ENCODE measurements at regions not wholly inside any gene's neighbourhood (a gene's known extent, or its start where the extent isn't known, plus 50 kb on each side); places are given as distances from the start of the nearest gene placed in this dataset.

DNA sequence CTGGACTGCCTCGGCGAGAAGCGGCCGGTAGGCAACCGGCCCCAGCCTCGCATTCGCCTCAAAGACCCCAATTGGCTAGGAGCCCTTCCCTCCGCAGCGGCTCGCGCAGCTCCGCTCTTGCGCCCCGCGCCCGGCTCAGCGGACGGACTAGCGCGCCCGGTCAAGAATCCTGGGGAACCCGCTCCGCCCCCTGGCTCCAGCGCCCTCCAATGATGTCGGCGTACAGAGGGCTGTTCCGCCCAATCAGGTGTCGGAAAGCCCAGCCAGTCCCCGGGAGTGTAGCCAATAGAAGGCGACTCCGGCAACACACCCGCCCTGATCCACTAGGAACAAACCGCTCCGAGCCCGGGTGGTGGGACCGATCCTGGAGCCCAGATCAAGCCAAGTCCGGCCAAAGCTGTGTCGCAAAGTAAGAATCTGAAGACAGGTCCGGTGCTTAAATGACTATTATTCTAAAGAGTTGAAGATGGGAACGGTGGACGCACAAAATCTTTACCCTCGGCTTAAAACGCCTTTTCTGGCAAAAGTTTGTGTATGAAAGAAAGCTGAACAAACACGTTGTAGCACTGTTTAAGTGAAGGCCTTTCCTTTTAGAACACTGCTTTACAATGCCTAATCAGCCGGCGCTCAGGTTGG lies 132.2 kb downstream of the OGFRL1 start:
- Mint-ChIP-seq H3K4me1 (ENCODE audit: insufficient read depth, unreplicated experiment) (peaks cover 12% of the 10 kb centered on the region), H3K27ac (ENCODE audit: low read depth, unreplicated experiment) (peak overlapping the region; percentile 36), H3K4me3 (ENCODE audit: unreplicated experiment) (peak overlapping the region; percentile 69), H3K9me3 (ENCODE audit: unreplicated experiment) (no peaks in the 10 kb centered on the region), H3K27me3 (ENCODE audit: insufficient read depth, unreplicated experiment) (no peaks in the 10 kb centered on the region), H3K36me3 (ENCODE audit: insufficient read depth, unreplicated experiment) (peaks cover under 1% of the 10 kb centered on the region)
- DNase-seq (ENCODE audit: unreplicated experiment) = peak; percentile 93
- ChIA-PET POLR2A (interaction anchor here (0.6 to 2.3 kb wide), 14 partner anchors 8 to 68 kb away, joined by 3 to 43 read pairs (median 5); no protein-coding TSS in a partner anchor), CTCF (interaction anchor here (0.9 to 1.4 kb wide), 2 partner anchors 81 to 111 kb away, joined by 3 read pairs; no protein-coding TSS in a partner anchor)
- TF ChIP-seq, protein P1, sequence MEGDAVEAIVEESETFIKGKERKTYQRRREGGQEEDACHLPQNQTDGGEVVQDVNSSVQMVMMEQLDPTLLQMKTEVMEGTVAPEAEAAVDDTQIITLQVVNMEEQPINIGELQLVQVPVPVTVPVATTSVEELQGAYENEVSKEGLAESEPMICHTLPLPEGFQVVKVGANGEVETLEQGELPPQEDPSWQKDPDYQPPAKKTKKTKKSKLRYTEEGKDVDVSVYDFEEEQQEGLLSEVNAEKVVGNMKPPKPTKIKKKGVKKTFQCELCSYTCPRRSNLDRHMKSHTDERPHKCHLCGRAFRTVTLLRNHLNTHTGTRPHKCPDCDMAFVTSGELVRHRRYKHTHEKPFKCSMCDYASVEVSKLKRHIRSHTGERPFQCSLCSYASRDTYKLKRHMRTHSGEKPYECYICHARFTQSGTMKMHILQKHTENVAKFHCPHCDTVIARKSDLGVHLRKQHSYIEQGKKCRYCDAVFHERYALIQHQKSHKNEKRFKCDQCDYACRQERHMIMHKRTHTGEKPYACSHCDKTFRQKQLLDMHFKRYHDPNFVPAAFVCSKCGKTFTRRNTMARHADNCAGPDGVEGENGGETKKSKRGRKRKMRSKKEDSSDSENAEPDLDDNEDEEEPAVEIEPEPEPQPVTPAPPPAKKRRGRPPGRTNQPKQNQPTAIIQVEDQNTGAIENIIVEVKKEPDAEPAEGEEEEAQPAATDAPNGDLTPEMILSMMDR (IDR thresholded peaks at IDR 0.05; ENCODE audit: unreplicated experiment) = no peak
- intact Hi-C loops (cut with micrococcal nuclease) = loop anchor here (1.0 to 2.0 kb wide), 3 partner anchors 35 to 89 kb away; no protein-coding TSS in a partner anchor
- BruUV-seq (replicated peaks) = no TSS peak

GRCh38 chr6:71421611-71422010 lies 133.0 kb downstream of the OGFRL1 start:
- ChIA-PET CTCF (no interaction called here), POLR2A (interaction anchor here (0.9 to 2.3 kb wide), 8 partner anchors 9 to 57 kb away, joined by 3 to 43 read pairs (median 8); no protein-coding TSS in a partner anchor)
- Mint-ChIP-seq H3K4me1 (ENCODE audit: insufficient read depth, unreplicated experiment) (peaks cover 12% of the 10 kb centered on the region), H3K9me3 (ENCODE audit: unreplicated experiment) (no peaks in the 10 kb centered on the region), H3K36me3 (ENCODE audit: insufficient read depth, unreplicated experiment) (no peaks in the 10 kb centered on the region), H3K27ac (ENCODE audit: low read depth, unreplicated experiment) (no peak overlapping the region), H3K4me3 (ENCODE audit: unreplicated experiment) (no peak overlapping the region), H3K27me3 (ENCODE audit: insufficient read depth, unreplicated experiment) (peaks cover 3% of the 10 kb centered on the region)
- TF ChIP-seq, protein P1 (IDR thresholded peaks at IDR 0.05; ENCODE audit: unreplicated experiment) = no peak
- BruUV-seq (replicated peaks) = no TSS peak
- no peak for DNase-seq (ENCODE audit: unreplicated experiment)
- intact Hi-C loops (cut with micrococcal nuclease) = loop anchor here (2.0 kb wide), 1 partner anchor 61 kb away; no protein-coding TSS in a partner anchor

GRCh38 chr6:71430018-71430417 lies 141.4 kb downstream of the OGFRL1 start:
- no peak overlapping the region for H3K27ac Mint-ChIP-seq (ENCODE audit: low read depth, unreplicated experiment)
- H3K4me1 Mint-ChIP-seq (ENCODE audit: insufficient read depth, unreplicated experiment) = no peaks in the 10 kb centered on the region
- H3K4me3 Mint-ChIP-seq (ENCODE audit: unreplicated experiment) = no peak overlapping the region
- intact Hi-C loops (cut with micrococcal nuclease) = no loop called here
- BruUV-seq (replicated peaks) = no TSS peak
- POLR2A ChIA-PET = no interaction called here
- TF ChIP-seq, protein P1 (IDR thresholded peaks at IDR 0.05; ENCODE audit: unreplicated experiment) = no peak
- CTCF ChIA-PET = no interaction called here
- H3K36me3 Mint-ChIP-seq (ENCODE audit: insufficient read depth, unreplicated experiment) = no peaks in the 10 kb centered on the region
- no peak for DNase-seq (ENCODE audit: unreplicated experiment)
- H3K9me3 Mint-ChIP-seq (ENCODE audit: unreplicated experiment) = no peaks in the 10 kb centered on the region
- peaks cover 55% of the 10 kb centered on the region for H3K27me3 Mint-ChIP-seq (ENCODE audit: insufficient read depth, unreplicated experiment)

DNA sequence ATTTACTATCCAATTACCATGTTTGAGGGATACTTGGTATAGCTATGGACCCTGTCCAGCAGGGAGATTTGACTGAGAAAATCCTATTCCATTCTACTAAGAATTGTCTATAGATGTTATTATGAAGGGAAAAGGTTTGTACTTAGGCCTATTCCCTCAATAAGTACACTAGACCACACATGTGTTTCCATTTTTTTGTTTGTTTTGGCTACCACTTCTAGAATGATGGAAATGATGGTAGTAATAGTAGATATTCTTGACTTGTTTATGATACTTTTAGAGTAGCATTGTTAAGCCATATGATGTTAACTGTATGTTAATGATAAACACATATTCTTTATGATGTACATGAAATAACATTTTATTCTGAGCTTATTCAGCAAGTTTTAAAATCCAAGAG lies 144.8 kb downstream of the OGFRL1 start:
- Mint-ChIP-seq H3K9me3 (ENCODE audit: unreplicated experiment) (no peaks in the 10 kb centered on the region), H3K27ac (ENCODE audit: low read depth, unreplicated experiment) (no peak overlapping the region), H3K36me3 (ENCODE audit: insufficient read depth, unreplicated experiment) (no peaks in the 10 kb centered on the region), H3K4me3 (ENCODE audit: unreplicated experiment) (no peak overlapping the region), H3K27me3 (ENCODE audit: insufficient read depth, unreplicated experiment) (peaks cover 36% of the 10 kb centered on the region), H3K4me1 (ENCODE audit: insufficient read depth, unreplicated experiment) (no peaks in the 10 kb centered on the region)
- intact Hi-C loops (cut with micrococcal nuclease) = no loop called here
- POLR2A ChIA-PET = interaction anchor here (1.3 kb wide), 1 partner anchor 13 kb away, joined by 5 read pairs; no protein-coding TSS in a partner anchor
- DNase-seq (ENCODE audit: unreplicated experiment) = no peak
- BruUV-seq (replicated peaks) = no TSS peak
- CTCF ChIA-PET = no interaction called here
- TF ChIP-seq, protein P1 (IDR thresholded peaks at IDR 0.05; ENCODE audit: unreplicated experiment) = no peak
